ENCODE measurements at regions not wholly inside any gene's neighbourhood (a gene's known extent, or its start where the extent isn't known, plus 50 kb on each side); places are given as distances from the start of the nearest gene placed in this dataset.
A peak's percentile ranks its signal among the peaks of the same experiment; 100 is the strongest.

GRCh38 chr7:80082213-80082612 is 52.4 kb upstream of the GNAI1 start:
- DNase-seq (no peak), ATAC-seq (no peak)
- TF ChIP-seq CTCF (IDR thresholded peaks at IDR 0.05): no peak
- CTCF ChIA-PET: interaction anchor here (1.7 to 2.0 kb wide), 2 partner anchors 15 to 22 kb away, joined by 5 read pairs; no protein-coding TSS in a partner anchor
- no peaks in the 10 kb centered on the region for H3K36me3 Mint-ChIP-seq (ENCODE audit: low read depth)
- H3K27ac Mint-ChIP-seq: no peak overlapping the region
- intact Hi-C loops (cut with micrococcal nuclease): no loop called here
- POLR2A ChIA-PET: no interaction called here
- H3K4me3 Mint-ChIP-seq: no peak overlapping the region
- peaks cover 11% of the 10 kb centered on the region for H3K4me1 Mint-ChIP-seq (ENCODE audit: low read depth)
- H3K9me3 Mint-ChIP-seq: no peaks in the 10 kb centered on the region
- H3K27me3 Mint-ChIP-seq: no peaks in the 10 kb centered on the region

DNA sequence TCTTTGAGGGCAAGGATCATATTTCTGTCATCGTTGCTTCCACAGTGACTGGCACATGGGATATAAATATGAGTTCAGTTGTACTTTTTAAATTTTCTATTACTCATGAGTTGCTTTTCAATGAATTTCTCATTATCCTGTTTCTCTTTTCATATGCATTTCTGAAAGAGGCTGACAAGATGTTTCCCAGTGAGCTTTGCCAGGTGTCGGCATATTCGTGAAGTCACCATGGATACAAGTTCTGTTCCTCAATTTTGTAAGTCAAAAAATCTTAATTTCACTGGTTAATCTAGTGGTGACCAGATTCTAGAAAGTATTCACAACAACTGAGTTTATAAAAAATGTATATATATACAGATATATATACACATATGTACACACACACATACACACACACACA is 55.7 kb upstream of the GNAI1 start:
- Mint-ChIP-seq H3K4me3 (no peak overlapping the region), H3K27me3 (no peaks in the 10 kb centered on the region), H3K27ac (no peak overlapping the region), H3K4me1 (ENCODE audit: low read depth) (peaks cover 11% of the 10 kb centered on the region), H3K36me3 (ENCODE audit: low read depth) (no peaks in the 10 kb centered on the region), H3K9me3 (no peaks in the 10 kb centered on the region)
- ATAC-seq (peak; percentile 10), DNase-seq (no peak)
- intact Hi-C loops (cut with micrococcal nuclease): no loop called here
- ChIA-PET POLR2A (no interaction called here), CTCF (interaction anchor here (0.9 kb wide), 1 partner anchor 810 kb away, joined by 3 read pairs; no protein-coding TSS in a partner anchor)
- TF ChIP-seq CTCF (IDR thresholded peaks at IDR 0.05): no peak

DNA sequence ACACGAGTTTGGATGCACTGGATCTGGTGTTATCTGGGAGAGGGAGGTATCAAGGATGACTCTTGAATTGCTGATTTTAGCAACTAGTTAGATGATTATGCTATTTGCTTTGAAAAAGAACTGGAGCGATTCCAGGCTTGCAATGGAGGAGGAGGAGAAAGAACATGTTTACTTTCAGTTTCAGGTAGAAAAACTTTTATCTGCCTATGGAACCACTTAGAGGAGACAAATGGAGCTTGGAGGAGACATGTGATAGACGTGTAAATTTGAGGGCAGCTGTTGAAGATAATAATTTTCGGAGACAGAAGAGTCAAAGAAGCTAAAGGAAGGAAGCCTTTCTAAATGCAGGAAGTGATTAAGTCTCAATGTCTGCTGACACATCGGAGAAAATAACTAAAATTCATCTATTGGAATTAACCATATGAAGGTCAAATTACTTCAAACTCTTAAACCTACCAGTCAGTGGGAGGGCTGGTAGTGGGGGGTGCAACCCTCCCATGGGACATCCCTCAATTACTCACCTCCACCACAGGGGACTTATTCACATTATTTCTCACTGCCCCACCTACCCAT is 56.4 kb upstream of the GNAI1 start:
- ChIA-PET CTCF (interaction anchor here (0.9 to 1.1 kb wide), 2 partner anchors 19 to 810 kb away, joined by 3 read pairs; no protein-coding TSS in a partner anchor), POLR2A (no interaction called here)
- Mint-ChIP-seq H3K36me3 (ENCODE audit: low read depth) (no peaks in the 10 kb centered on the region), H3K4me3 (peak overlapping the region; percentile 40), H3K27ac (peak overlapping the region; percentile 63), H3K4me1 (ENCODE audit: low read depth) (peaks cover 11% of the 10 kb centered on the region), H3K27me3 (no peaks in the 10 kb centered on the region), H3K9me3 (no peaks in the 10 kb centered on the region)
- TF ChIP-seq CTCF (IDR thresholded peaks at IDR 0.05): no peak
- DNase-seq (peak; percentile 57), ATAC-seq (peak; percentile 91)
- intact Hi-C loops (cut with micrococcal nuclease): no loop called here

GRCh38 chr7:80070391-80070790 is 64.2 kb upstream of the GNAI1 start:
- intact Hi-C loops (cut with micrococcal nuclease): no loop called here
- no peak for DNase-seq
- no peak for TF ChIP-seq CTCF (IDR thresholded peaks at IDR 0.05)
- no peaks in the 10 kb centered on the region for H3K27me3 Mint-ChIP-seq
- ChIA-PET CTCF (no interaction called here), POLR2A (no interaction called here)
- H3K27ac Mint-ChIP-seq: no peak overlapping the region
- ATAC-seq: no peak
- H3K4me1 Mint-ChIP-seq (ENCODE audit: low read depth): no peaks in the 10 kb centered on the region
- H3K9me3 Mint-ChIP-seq: peaks cover 6% of the 10 kb centered on the region
- H3K4me3 Mint-ChIP-seq: no peak overlapping the region
- H3K36me3 Mint-ChIP-seq (ENCODE audit: low read depth): no peaks in the 10 kb centered on the region

DNA sequence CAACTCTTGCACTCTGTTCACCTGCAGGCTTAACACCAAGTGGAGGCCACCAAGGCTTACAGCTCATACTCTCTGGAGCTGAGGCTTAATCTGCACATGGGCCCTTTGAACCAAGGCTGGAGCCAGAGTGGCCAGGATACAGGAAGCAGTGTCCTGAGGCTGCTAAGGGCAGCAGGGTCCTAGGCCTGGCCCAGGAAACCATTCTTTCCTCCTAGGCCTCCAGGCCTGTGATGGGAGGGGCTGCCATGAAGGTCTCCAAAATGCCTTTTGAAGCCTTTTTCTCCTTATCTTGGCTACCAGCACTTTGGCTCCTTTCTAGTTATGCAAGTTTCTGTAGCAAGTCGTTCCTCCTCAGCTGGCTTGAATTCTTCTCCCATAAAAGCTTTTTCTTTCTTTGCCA is 68.0 kb upstream of the GNAI1 start:
- TF ChIP-seq CTCF (IDR thresholded peaks at IDR 0.05): no peak
- Mint-ChIP-seq H3K27me3 (no peaks in the 10 kb centered on the region), H3K4me3 (no peak overlapping the region), H3K36me3 (ENCODE audit: low read depth) (no peaks in the 10 kb centered on the region), H3K27ac (no peak overlapping the region), H3K4me1 (ENCODE audit: low read depth) (no peaks in the 10 kb centered on the region), H3K9me3 (peaks cover 6% of the 10 kb centered on the region)
- ATAC-seq: no peak
- CTCF ChIA-PET: no interaction called here
- POLR2A ChIA-PET: no interaction called here
- intact Hi-C loops (cut with micrococcal nuclease): no loop called here
- no peak for DNase-seq
